ENCODE measurements at regions not wholly inside any gene's neighbourhood (a gene's known extent, or its start where the extent isn't known, plus 50 kb on each side); places are given as distances from the start of the nearest gene placed in this dataset.
A peak's percentile ranks its signal among the peaks of the same experiment; 100 is the strongest.
"Not testable (repeated sequence)": the region's sequence is repeated elsewhere in the genome, so short reads cannot be mapped to it uniquely, and the experiment has no call there.

DNA sequence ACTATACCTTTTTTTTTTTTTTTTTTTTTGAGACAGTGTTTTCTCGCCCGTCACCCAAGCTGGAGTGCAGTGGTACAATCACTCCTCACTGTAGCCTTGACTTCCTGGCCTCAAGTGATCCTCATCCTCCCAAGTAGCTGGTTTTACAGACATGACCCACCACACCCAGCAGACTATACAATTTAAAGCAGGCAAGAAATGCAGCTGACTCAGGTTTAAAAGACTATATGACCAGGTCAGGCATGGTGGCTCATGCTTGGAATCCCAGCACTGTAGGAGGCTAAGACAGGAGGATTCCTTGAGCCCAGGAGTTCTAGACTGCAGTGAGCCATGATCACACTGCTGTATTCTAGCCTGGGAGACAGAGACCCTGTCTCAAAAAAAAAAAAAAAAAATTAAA lies 89.5 kb upstream of the AUTS2 start:
- DNase-seq, result no peak

GRCh38 chr7:69510114-69510513 lies 88.2 kb upstream of the AUTS2 start:
- no peak for DNase-seq

DNA sequence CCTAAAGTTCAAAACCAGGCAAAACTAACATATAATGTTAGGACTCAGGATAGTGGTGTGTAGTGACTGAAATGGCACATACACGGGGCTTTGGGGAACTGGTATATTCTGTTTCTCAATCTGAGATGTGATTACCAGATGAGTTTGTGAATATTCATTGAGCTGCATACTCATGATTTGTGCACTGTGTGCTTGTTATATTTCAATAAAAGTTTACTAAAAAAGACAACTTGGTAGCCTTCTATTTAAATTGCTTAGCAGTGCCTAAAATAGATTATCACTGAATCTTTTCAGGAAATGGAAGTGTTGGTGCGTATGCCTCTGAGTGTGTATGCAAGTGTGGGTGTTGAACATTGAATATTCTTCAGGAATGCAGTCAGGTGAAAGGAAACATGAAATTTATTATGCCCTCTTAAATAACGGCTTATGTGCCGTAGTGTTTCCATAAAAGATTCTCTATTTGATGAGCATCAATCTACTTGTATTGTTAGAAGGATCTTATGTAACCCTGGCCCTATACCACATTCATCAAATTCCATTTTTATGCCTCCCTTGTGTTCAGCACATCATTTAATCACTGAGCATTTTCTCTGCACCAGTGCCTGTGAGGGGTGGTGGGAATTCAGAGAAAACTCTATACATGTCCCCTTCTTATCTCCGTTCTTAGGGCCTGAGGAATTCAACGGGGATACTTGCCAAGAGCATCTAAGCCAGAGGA lies 82.6 kb upstream of the AUTS2 start:
- no peak for DNase-seq

- DNase-seq, result no peak
Measured at GRCh38 chr7:69516238-69516820, 81.9 kb upstream of the AUTS2 start.

DNA sequence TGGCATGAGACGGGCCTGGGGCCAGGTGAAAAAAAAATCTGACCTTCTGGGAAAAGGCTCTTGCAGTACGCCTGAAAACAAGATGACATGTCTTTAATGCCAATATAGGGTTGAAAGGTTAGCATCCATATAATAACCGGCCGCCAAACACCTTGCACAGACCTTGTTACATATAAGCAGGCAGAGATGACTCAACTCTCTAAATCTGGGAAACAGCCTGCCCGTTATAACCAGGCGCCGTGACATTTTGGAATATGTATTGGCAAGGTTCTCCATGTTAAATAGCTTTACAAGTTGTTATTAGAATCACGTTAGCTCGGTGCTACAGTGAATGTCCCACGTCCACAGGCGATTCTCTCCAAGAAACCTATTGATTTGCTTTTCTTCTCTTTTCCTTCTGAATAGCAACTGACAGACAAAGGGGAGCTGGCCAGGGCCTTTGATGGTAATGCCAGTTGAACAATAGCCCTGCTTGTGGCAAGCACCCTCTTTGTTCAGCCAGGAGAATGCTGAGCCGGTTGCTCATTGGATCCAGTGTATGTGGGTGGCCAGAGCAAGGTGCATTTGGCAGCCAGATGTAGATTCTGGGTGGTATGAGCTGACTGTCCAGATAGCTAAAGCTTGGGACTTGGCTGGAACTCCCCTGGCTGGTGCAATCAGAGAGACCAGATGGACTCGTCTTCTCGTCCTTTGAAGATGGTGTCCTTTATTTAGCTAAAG lies 80.1 kb upstream of the AUTS2 start:
- DNase-seq, result peak in 1 of 2 experiments; percentile 35

DNA sequence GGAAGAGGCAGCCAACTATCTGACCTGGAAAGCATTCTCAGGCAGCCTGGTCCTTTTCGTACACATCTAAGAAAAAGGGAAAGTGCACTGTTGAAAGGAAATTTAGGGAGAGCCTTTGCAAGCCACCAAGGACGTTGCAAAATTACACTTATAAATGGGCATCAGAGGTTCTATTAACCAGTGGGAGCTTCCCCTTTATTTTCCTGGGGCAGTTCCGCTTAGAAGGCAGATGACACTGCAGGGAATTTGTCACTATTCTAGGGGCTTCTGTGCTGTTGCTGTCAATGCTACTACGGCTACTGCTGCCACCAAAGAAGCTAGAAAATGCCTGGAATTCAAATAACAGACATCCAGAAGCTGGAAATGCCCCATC lies 79.6 kb upstream of the AUTS2 start:
- DNase-seq, result no peak

- no peak for DNase-seq
Measured at GRCh38 chr7:69526570-69526969, 71.7 kb upstream of the AUTS2 start.

DNA sequence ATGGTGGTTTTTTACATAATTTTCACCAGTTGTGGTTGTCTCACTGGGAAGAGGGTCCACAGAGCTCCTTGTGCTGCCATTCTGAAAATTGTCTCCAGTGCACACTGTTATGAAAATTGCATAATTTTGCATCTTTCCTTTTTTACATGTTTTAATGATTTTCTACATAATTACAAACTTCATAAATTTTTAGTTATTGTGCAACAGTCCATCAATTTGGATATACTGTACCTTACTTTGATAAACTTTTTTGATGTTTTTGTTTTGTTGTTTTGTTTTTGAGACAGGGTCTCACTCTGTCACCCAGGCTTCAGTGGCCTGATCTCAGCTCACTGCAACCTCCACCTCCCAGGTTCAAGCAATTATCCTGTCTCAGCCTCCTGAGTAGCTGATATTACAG lies 70.6 kb upstream of the AUTS2 start:
- no peak for DNase-seq

DNA sequence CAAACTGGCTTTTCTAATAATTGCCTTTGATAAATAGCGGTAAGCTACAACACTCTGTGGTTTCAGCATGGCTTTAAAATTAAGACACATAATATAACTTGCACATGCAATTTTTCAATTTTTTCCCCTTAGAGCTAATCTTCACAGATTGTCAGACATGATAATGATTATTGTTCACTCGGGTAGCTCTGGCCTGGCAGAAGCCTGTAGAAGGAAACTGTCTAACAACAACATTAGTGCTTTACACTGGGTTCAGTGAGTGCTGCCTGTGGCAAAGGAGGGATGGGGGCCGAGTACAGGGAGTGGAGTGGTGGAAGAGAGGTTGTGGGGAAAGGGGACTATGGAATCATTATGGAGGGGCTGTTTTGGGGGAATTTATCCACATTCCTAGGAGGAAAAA lies 67.2 kb upstream of the AUTS2 start:
- DNase-seq, result no peak

DNA sequence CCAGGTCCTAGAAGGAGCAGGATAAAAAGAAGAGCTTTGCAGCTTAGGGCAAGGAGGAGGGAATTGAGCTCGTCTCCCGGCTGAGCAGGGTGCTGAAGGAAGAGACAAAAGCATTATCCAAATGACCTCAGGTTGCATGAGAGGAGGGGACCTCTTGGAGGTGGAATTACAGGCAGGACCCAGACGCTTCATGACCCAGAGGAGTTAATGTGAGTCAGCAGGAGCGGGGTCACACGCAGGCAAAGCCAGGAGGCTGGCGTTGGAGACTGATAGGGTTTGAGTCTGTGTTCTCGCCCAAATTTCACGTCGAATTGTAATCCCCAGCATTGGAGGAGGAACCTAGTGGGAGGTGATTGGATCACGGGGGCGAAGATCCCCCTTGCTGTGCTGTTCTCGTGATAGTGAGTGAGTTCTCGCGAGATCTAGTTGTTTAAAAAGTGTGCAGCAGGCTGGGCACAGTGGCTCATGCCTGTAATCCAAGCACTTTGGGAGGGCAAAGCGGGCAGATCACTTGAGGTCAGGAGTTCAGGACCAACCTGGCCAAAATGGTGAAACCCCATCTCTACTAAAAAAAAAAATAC lies 63.7 kb upstream of the AUTS2 start:
- no peak for DNase-seq

DNA sequence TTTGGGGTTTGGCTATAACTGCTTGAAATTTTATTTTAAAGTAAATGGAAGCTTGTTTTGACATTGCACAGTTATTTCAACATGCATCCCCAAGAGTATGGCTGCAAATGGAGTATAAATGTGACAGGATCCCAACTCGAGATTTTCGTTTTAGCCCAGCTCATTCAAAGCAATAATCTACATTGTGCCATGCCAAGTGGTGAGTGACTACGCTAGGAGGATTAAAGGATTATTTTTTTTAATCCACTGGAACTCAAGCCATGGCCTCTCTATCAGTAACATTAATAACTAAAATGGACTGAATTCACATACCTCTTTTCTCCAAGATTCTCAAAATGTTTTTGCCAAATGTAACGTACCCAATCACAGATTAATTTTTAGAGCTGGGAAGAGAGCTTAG lies 60.6 kb upstream of the AUTS2 start:
- DNase-seq, result no peak

- DNase-seq, result no peak
Measured at GRCh38 chr7:69539531-69539930, 58.7 kb upstream of the AUTS2 start.

DNA sequence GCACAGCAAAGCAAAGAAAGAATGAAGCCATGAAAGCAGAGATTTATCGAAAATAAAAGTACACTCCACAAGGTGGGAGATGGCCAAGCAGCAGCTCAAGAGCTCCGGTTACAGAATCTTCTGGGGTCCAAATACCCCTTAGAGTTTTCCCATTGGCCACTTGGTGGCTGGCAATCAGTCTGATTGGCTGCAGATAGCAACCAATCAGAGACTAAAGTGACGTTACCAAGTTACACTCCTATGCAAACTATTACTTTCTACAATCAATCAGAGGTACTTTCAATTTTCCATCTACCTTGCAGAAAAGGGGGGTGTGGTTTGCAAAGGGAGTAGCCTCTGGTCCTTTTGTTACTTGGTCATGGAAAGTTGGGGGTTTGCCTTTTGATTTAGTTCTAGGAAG lies 58.0 kb upstream of the AUTS2 start:
- DNase-seq, result no peak

GRCh38 chr7:69541779-69542432 lies 56.4 kb upstream of the AUTS2 start:
- not testable (repeated sequence) for DNase-seq

DNA sequence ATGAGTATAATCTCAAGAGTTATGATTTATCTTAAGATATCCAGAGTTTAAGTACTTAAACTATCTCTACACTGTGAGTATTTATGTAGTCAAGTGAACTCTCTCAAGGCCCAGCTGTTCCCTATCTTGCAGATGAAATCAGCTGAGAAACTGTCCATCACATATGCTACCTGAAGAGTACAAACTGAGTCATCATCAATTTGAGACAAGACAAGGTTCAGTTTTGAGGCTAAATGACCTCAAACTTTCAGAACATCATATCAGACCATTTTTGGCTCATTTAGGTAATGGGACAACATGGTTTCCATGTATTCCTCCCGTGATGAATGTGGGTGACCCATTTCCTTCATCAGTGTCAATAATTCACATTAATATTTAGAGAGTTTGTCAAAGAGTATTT lies 53.1 kb upstream of the AUTS2 start:
- DNase-seq, result no peak
